Bronchial epithelial cell (primary cell): ENCODE measurements at regions not wholly inside any gene's neighbourhood (a gene's known extent, or its start where the extent isn't known, plus 50 kb on each side); places are given as distances from the start of the nearest gene placed in this dataset.

Experiments used
- DNase-seq: peaks from one replicate; pipeline ENCODE4 v3.0.0-alpha.2; 2010; ENCODE audit warnings: low read depth
- FAIRE-seq: peaks from 2 replicates; lab custom pipeline; 2011; peaks lifted over from hg19 to GRCh38; lab: Jason Lieb, UNC
- H3K27me3 ChIP-seq: 2 replicates; pipeline ENCODE4 v1.5.1; 2011; ENCODE audit warnings: low read length; ENCODE audit not compliant: control insufficient read depth, insufficient read depth
- H3K36me3 ChIP-seq: 2 replicates; pipeline ENCODE4 v1.5.1; 2011; ENCODE audit warnings: low read length; ENCODE audit not compliant: control insufficient read depth, insufficient read depth
- H3K4me3 ChIP-seq: 2 replicates; pipeline ENCODE4 v1.5.1; 2011; ENCODE audit warnings: mild to moderate bottlenecking, low read depth, low read length, control low read depth
- TF ChIP-seq, protein P1 (sequence below): IDR thresholded peaks from 2 replicates; pipeline ENCODE4 v1.5.1; 2011; ENCODE audit warnings: mild to moderate bottlenecking, moderate library complexity, low read length, control low read depth, inconsistent platforms; ENCODE audit not compliant: insufficient read depth, severe bottlenecking

DNA sequence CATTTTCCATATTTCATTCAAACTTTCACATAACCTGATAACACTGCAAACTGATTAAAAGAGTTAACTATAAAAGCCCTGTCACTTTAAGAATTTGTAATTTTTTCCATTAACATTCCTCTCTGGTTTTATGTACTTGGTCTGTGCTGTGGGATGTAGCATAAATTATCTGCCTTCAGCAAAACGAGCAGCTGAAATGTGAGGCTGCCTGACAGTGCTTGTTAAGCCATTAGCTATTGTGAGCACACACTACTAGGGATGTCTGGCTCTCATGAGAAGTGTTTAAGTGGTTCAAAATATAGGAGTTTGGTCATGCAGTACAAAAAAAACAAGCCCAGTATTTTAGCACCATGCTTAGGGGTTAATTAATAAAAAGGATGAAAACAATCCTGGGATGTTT, 63.0 kb downstream of the HOXA1 start:
- FAIRE-seq = no peak

DNA sequence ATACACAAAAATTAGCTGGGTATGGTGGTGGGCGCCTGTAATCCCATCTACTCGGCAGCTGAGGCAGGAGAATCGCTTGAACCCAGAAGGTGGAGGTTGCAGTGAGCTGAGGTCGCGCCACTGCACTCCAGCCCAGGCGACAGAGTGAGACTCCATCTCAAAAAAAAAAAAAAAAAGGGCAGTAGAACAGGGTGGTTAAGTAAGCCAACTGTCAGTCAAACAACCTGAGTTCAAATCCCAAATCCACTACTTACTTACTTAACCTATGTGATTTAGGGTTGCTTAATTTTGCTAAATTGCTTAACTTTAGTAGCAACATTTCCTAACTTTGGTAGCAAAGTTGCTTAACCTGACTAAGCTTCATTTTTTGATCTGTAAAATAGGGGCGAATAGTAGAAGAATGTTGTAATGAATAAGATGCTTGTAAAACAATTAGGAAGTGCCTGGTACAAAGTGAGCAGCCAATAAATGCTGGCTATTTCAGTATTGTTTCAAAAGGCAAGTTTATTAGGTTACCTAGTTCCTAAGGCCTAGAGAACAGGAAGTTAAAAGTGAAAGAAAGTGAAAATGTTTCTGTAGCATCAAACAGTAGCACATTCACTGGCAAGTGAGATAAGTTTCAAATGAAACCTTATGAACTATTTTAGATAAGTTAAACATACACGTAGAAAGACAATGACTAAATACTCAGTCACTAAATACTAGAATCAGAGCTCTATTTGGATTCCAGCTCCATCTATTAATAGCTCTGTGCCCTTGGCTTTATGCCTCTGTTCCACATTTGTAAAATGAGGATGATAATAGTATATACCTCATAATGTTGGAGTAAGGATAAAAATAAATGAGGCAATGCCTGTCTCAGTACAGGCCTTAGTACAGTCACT, 64.3 kb downstream of the HOXA1 start:
- H3K4me3 ChIP-seq = no peak overlapping the region
- FAIRE-seq (no peak), DNase-seq (peak; percentile 56)
- H3K27me3 ChIP-seq = no peaks in the 10 kb centered on the region
- H3K36me3 ChIP-seq = no peaks in the 10 kb centered on the region
- TF ChIP-seq, protein P1, sequence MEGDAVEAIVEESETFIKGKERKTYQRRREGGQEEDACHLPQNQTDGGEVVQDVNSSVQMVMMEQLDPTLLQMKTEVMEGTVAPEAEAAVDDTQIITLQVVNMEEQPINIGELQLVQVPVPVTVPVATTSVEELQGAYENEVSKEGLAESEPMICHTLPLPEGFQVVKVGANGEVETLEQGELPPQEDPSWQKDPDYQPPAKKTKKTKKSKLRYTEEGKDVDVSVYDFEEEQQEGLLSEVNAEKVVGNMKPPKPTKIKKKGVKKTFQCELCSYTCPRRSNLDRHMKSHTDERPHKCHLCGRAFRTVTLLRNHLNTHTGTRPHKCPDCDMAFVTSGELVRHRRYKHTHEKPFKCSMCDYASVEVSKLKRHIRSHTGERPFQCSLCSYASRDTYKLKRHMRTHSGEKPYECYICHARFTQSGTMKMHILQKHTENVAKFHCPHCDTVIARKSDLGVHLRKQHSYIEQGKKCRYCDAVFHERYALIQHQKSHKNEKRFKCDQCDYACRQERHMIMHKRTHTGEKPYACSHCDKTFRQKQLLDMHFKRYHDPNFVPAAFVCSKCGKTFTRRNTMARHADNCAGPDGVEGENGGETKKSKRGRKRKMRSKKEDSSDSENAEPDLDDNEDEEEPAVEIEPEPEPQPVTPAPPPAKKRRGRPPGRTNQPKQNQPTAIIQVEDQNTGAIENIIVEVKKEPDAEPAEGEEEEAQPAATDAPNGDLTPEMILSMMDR = no peak

More for the DNA sequence above, 63.0 kb downstream of the HOXA1 start:
- Histone ChIP-seq H3K27me3 (no peaks in the 10 kb centered on the region), H3K4me3 (no peak overlapping the region), H3K36me3 (no peaks in the 10 kb centered on the region)
- no peak for DNase-seq
- TF ChIP-seq, protein P1 = no peak

DNA sequence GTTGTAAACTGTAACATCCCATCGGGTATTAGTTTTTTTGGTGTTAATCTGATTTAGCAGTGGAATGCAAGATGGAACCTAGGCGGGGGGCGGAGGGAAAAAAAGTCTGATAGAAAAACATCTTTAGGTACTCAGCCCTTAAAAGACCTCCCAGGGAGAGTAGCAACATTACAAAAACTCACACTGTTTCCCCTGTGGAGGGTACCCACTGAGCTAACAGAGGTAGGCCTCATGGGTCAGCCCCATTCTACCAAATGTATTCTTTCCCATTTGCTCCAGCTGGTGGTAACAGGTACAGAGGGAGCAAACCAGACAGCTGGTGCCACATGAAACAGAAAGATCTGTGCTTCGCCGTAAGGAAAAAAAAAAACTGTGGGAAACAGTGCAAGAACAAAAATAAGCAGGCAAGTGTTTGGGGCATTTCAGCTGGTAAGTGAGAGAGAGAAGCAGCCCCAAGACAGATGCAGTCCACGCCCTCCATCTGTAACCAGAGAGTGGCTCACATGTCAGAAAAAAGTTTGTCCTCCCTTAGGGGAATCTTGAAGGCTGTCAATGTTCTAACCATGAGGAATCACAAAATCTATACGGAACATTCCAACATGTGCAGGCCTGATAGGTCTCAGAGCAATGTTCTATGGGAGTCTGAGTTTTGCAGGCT, 65.3 kb downstream of the HOXA1 start:
- TF ChIP-seq, protein P1 = no peak
- Histone ChIP-seq H3K4me3 (no peak overlapping the region), H3K27me3 (no peaks in the 10 kb centered on the region), H3K36me3 (no peaks in the 10 kb centered on the region)
- DNase-seq = no peak
- no peak for FAIRE-seq

DNA sequence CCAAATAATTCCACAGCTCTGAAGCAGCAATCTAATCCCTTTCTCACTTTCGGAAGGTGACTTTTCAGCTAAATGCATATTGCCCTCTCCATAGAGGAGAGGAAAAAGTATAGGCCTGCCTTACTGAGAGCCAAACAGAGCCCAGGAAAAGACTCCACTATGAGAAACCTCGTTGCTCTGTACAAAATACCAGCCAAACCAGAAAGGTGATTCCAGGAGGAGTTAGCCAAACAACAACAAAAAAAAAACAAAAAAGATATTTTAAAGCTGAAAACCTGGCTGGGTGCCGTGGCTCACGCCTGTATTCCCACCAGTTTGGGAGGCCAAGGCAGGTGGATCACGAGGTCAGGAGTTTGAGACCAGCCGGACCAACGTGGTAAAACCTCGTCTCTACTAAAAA, 70.5 kb downstream of the HOXA1 start:
- H3K27me3 ChIP-seq = no peaks in the 10 kb centered on the region
- no peak overlapping the region for H3K4me3 ChIP-seq
- TF ChIP-seq, protein P1 = no peak
- FAIRE-seq (no peak), DNase-seq (no peak)
- H3K36me3 ChIP-seq = no peaks in the 10 kb centered on the region

DNA sequence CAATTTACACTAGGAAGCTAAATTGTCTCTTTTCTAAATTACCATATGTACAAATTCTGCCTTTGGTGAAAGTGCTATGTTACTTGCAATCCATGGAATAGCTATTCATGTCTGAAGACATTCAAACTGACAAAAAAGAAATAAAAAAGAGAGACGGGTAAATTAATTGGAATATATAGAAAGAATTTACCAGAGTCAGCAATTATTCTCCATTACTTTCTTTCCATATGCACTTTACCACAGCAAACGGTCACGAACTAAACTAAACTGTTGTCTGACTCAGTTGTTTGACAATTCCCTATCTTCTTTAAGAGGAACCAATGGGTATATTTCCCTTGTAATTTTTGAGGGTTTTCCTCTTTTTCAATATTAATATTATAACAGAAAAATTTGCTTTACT, 85.7 kb downstream of the HOXA1 start:
- DNase-seq (no peak), FAIRE-seq (no peak)
- TF ChIP-seq, protein P1 = no peak
- Histone ChIP-seq H3K36me3 (no peaks in the 10 kb centered on the region), H3K27me3 (no peaks in the 10 kb centered on the region), H3K4me3 (no peak overlapping the region)
